Type B pancreatic cell (in vitro differentiated cells): ENCODE measurements at regions not wholly inside any gene's neighbourhood (a gene's known extent, or its start where the extent isn't known, plus 50 kb on each side); places are given as distances from the start of the nearest gene placed in this dataset.

Source experiments
- DNase-seq: peaks from one replicate; pipeline ENCODE4 v3.0.0; 2021; ENCODE audit warnings: mixed read lengths; ENCODE audit not compliant: unreplicated experiment; ENCODE audit errors: extremely low spot score
- H3K27ac Mint-ChIP-seq: 2 replicates; pipeline ENCODE4 v1.8.0; 2021; ENCODE audit warnings: mild to moderate bottlenecking, mixed read lengths
- H3K27me3 Mint-ChIP-seq: 2 replicates; pipeline ENCODE4 v1.8.0; 2021; ENCODE audit warnings: mixed read lengths
- H3K36me3 Mint-ChIP-seq: 2 replicates; pipeline ENCODE4 v1.8.0; 2021; ENCODE audit warnings: mixed read lengths
- H3K4me1 Mint-ChIP-seq: one replicate; pipeline ENCODE4 v1.8.0; 2021; ENCODE audit warnings: mixed read lengths; ENCODE audit not compliant: unreplicated experiment
- H3K4me3 Mint-ChIP-seq: 2 replicates; pipeline ENCODE4 v1.8.0; 2021; ENCODE audit warnings: mild to moderate bottlenecking, mixed read lengths
- H3K9me3 Mint-ChIP-seq: 2 replicates; pipeline ENCODE4 v1.8.0; 2021; ENCODE audit warnings: mixed read lengths
- TF ChIP-seq, protein P1 (sequence below): fragments of 200-600 bp; sonication (generic); conservative IDR thresholded peaks from 2 replicates; pipeline ENCODE4 v1.5.0; 2021; ENCODE audit warnings: antibody characterized with exemption, mild to moderate bottlenecking

GRCh38 chr5:101437351-101437750, 534.3 kb upstream of the ST8SIA4 start:
- no peak overlapping the region for H3K27ac Mint-ChIP-seq
- TF ChIP-seq, protein P1, sequence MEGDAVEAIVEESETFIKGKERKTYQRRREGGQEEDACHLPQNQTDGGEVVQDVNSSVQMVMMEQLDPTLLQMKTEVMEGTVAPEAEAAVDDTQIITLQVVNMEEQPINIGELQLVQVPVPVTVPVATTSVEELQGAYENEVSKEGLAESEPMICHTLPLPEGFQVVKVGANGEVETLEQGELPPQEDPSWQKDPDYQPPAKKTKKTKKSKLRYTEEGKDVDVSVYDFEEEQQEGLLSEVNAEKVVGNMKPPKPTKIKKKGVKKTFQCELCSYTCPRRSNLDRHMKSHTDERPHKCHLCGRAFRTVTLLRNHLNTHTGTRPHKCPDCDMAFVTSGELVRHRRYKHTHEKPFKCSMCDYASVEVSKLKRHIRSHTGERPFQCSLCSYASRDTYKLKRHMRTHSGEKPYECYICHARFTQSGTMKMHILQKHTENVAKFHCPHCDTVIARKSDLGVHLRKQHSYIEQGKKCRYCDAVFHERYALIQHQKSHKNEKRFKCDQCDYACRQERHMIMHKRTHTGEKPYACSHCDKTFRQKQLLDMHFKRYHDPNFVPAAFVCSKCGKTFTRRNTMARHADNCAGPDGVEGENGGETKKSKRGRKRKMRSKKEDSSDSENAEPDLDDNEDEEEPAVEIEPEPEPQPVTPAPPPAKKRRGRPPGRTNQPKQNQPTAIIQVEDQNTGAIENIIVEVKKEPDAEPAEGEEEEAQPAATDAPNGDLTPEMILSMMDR, result no peak
- no peak for DNase-seq
- peaks cover 6% of the 10 kb centered on the region for H3K4me1 Mint-ChIP-seq
- H3K27me3 Mint-ChIP-seq, result no peaks in the 10 kb centered on the region
- H3K9me3 Mint-ChIP-seq, result no peaks in the 10 kb centered on the region
- H3K4me3 Mint-ChIP-seq, result no peak overlapping the region
- no peaks in the 10 kb centered on the region for H3K36me3 Mint-ChIP-seq

- Mint-ChIP-seq H3K9me3 (no peaks in the 10 kb centered on the region), H3K4me3 (no peak overlapping the region), H3K36me3 (no peaks in the 10 kb centered on the region), H3K27ac (no peak overlapping the region), H3K27me3 (no peaks in the 10 kb centered on the region), H3K4me1 (peaks cover 6% of the 10 kb centered on the region)
- no peak for DNase-seq
- TF ChIP-seq, protein P1, result no peak
Measured at GRCh38 chr5:101435768-101436167, 532.7 kb upstream of the ST8SIA4 start.

GRCh38 chr5:101431201-101431600, 528.1 kb upstream of the ST8SIA4 start:
- Mint-ChIP-seq H3K27me3 (no peaks in the 10 kb centered on the region), H3K36me3 (no peaks in the 10 kb centered on the region), H3K27ac (no peak overlapping the region), H3K9me3 (no peaks in the 10 kb centered on the region), H3K4me1 (peaks cover 6% of the 10 kb centered on the region), H3K4me3 (no peak overlapping the region)
- TF ChIP-seq, protein P1, result no peak
- no peak for DNase-seq

GRCh38 chr5:101430551-101430950, 527.5 kb upstream of the ST8SIA4 start:
- no peaks in the 10 kb centered on the region for H3K9me3 Mint-ChIP-seq
- H3K27me3 Mint-ChIP-seq, result no peaks in the 10 kb centered on the region
- TF ChIP-seq, protein P1, result no peak
- H3K27ac Mint-ChIP-seq, result no peak overlapping the region
- no peaks in the 10 kb centered on the region for H3K36me3 Mint-ChIP-seq
- peaks cover under 1% of the 10 kb centered on the region for H3K4me1 Mint-ChIP-seq
- H3K4me3 Mint-ChIP-seq, result no peak overlapping the region
- no peak for DNase-seq

- no peak for DNase-seq
- TF ChIP-seq, protein P1, result no peak
- no peak overlapping the region for H3K4me3 Mint-ChIP-seq
- no peaks in the 10 kb centered on the region for H3K36me3 Mint-ChIP-seq
- no peaks in the 10 kb centered on the region for H3K9me3 Mint-ChIP-seq
- no peaks in the 10 kb centered on the region for H3K27me3 Mint-ChIP-seq
- no peak overlapping the region for H3K27ac Mint-ChIP-seq
- no peaks in the 10 kb centered on the region for H3K4me1 Mint-ChIP-seq
Measured at GRCh38 chr5:101429241-101429640, 526.2 kb upstream of the ST8SIA4 start.

- TF ChIP-seq, protein P1, result no peak
Measured at GRCh38 chr5:101425339-101425859, 522.3 kb upstream of the ST8SIA4 start.

More at GRCh38 chr5:101425339-101425859, 522.3 kb upstream of the ST8SIA4 start:
- Mint-ChIP-seq H3K36me3 (no peaks in the 10 kb centered on the region), H3K27me3 (no peaks in the 10 kb centered on the region), H3K4me3 (no peak overlapping the region), H3K27ac (no peak overlapping the region), H3K4me1 (no peaks in the 10 kb centered on the region), H3K9me3 (no peaks in the 10 kb centered on the region)
- DNase-seq, result no peak
